OCI-LY7 (cell line): ENCODE measurements at regions not wholly inside any gene's neighbourhood (a gene's known extent, or its start where the extent isn't known, plus 50 kb on each side); places are given as distances from the start of the nearest gene placed in this dataset.

ENCODE experiments used
- CTCF ChIP-seq: fragments of 200-600 bp; sonication (generic); conservative IDR thresholded peaks from 2 replicates; pipeline ENCODE4 v1.5.1; 2014; ENCODE audit warnings: mild to moderate bottlenecking, antibody characterized with exemption, low read length, moderate library complexity, mixed read lengths
- EZH2phosphoT487 ChIP-seq: fragments of 200-600 bp; sonication (generic); IDR thresholded peaks from 2 replicates; pipeline ENCODE4 v1.6.1; 2018; ENCODE audit warnings: low read depth, borderline replicate concordance, mild to moderate bottlenecking, mixed run types, antibody characterized with exemption, low read length, moderate library complexity, mixed read lengths

DNA sequence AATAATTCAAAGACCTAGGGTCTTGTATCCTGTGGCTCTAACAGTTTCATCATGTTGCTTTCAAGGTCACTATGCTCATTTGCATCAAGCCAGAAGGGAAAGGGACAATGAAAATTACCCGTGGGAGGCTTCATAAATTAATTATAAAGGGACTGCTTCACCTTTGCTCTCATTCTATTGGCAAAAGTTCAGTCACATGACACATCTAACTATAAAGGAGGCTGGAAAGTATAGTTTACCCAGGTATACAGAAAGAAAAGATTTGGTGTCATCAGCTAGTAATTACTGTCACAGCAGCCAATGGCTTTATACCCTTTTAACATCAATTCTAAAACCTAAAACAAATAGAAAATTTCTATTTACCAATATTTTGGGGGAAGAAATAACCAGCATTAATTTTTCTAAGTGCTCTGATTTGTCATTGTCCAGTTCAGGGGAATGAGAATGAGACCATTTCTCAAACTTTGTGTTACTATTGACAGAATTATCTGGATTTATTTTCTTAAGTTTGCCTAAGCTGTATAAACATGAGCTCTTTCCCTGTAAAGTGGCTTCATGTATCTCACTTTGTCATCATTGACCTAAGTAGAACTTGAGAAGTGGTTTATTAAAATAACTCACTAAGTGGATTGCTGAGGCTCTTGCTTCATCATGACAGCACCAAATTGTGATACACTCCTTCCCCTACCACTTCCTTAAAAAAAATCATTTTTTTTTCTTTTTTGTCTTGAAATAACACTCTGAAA lies 257.7 kb upstream of the PEX5L start:
- TF ChIP-seq CTCF (no peak), EZH2phosphoT487 (no peak)
